ENCODE measurements at regions not wholly inside any gene's neighbourhood (a gene's known extent, or its start where the extent isn't known, plus 50 kb on each side); places are given as distances from the start of the nearest gene placed in this dataset.

DNA sequence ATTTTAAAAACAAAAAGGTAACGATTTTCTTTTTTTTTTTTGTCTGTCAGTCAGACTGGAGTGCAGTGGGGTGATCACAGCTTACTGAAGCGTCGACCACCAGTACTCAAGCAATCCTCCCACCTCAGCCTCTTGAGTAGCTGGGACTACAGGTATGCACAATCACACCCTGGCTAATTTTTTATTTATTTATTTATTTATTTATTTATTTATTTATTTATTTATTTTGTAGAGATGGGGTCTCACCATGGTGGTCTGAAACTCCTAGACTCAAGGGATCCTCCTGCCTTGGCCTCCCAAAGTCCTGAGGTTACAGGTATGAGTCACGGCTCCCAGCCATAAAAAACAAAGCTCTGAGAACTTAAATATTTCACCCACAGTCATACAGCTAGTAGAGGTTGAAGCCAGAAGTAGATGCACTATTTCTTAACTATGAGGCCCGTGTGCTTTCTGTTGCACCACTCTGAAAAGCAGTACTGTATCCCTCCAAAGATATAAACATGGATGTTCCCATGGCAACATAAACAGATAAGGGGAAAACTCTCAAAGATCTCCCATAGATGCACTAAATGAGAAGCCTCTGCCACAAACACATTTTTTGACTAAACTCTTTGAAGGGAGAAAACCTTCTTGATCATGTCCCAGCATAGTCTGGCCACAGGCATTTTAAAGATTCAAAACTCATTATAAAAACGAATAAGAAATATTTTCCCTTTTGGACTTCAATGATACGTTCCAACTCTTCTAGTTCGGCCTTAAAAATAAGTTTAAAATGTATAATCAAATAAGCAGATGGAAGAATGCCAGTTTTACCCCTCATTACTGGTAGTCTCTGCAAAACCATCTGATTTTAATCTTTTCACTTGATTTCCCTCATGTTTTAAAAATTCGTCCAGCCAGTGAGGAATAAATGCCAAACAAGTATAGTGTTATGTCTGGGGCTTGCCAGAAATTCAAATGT is 162.3 kb upstream of the ARHGEF26 start:
- TF ChIP-seq, protein P1, sequence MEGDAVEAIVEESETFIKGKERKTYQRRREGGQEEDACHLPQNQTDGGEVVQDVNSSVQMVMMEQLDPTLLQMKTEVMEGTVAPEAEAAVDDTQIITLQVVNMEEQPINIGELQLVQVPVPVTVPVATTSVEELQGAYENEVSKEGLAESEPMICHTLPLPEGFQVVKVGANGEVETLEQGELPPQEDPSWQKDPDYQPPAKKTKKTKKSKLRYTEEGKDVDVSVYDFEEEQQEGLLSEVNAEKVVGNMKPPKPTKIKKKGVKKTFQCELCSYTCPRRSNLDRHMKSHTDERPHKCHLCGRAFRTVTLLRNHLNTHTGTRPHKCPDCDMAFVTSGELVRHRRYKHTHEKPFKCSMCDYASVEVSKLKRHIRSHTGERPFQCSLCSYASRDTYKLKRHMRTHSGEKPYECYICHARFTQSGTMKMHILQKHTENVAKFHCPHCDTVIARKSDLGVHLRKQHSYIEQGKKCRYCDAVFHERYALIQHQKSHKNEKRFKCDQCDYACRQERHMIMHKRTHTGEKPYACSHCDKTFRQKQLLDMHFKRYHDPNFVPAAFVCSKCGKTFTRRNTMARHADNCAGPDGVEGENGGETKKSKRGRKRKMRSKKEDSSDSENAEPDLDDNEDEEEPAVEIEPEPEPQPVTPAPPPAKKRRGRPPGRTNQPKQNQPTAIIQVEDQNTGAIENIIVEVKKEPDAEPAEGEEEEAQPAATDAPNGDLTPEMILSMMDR (IDR thresholded peaks at IDR 0.05) = no peak
- no peaks in the 10 kb centered on the region for H3K27me3 ChIP-seq (ENCODE audit: control insufficient read depth, insufficient read depth, low read length)
- H2AFZ ChIP-seq = no peak overlapping the region
- H3K9ac ChIP-seq = no peak overlapping the region
- H3K4me1 ChIP-seq = no peaks in the 10 kb centered on the region
- H3K79me2 ChIP-seq = no peaks in the 10 kb centered on the region
- peak overlapping the region; percentile 40 for H3K4me2 ChIP-seq (ENCODE audit: low read length)
- no peaks in the 10 kb centered on the region for H3K36me3 ChIP-seq (ENCODE audit: control insufficient read depth, insufficient read depth, low read length)
- no peak overlapping the region for H3K4me3 ChIP-seq (ENCODE audit: low read depth, low read length)
- no peaks in the 10 kb centered on the region for H3K9me3 ChIP-seq (ENCODE audit: control insufficient read depth, low read length)
- no peak overlapping the region for H3K27ac ChIP-seq

- Histone ChIP-seq H3K9me3 (ENCODE audit: control insufficient read depth, low read length) (no peaks in the 10 kb centered on the region), H3K36me3 (ENCODE audit: control insufficient read depth, insufficient read depth, low read length) (no peaks in the 10 kb centered on the region), H3K4me2 (ENCODE audit: low read length) (no peak overlapping the region), H2AFZ (no peak overlapping the region), H3K27ac (no peak overlapping the region), H3K27me3 (ENCODE audit: control insufficient read depth, insufficient read depth, low read length) (no peaks in the 10 kb centered on the region), H3K4me1 (no peaks in the 10 kb centered on the region), H3K4me3 (ENCODE audit: low read depth, low read length) (no peak overlapping the region), H3K9ac (no peak overlapping the region), H3K79me2 (no peaks in the 10 kb centered on the region)
- TF ChIP-seq, protein P1 (IDR thresholded peaks at IDR 0.05) = no peak
Measured at GRCh38 chr3:153960458-153961074, 160.6 kb upstream of the ARHGEF26 start.

DNA sequence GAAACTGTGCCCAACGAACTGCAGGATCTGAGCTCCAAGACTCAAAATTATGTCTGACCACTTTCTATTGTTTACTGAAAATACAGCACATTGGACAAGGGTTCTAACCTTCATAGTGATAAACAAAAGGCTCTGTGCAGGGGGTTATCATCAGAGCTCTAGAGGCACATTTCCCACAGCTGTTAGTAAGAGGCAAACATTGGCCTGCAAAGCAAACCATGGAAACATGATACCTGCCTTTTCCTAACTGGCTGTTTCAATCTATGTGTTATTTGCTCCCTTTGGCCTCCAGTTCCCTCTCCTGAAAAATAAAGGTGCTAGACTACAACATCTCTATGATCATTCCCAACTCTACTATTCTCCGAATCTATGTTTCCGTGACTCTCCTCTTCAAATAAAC is 159.7 kb upstream of the ARHGEF26 start:
- TF ChIP-seq, protein P1 (IDR thresholded peaks at IDR 0.05) = no peak
- no peaks in the 10 kb centered on the region for H3K36me3 ChIP-seq (ENCODE audit: control insufficient read depth, insufficient read depth, low read length)
- H3K9me3 ChIP-seq (ENCODE audit: control insufficient read depth, low read length) = no peaks in the 10 kb centered on the region
- no peaks in the 10 kb centered on the region for H3K27me3 ChIP-seq (ENCODE audit: control insufficient read depth, insufficient read depth, low read length)
- H3K4me1 ChIP-seq = no peaks in the 10 kb centered on the region
- H3K9ac ChIP-seq = no peak overlapping the region
- H3K4me3 ChIP-seq (ENCODE audit: low read depth, low read length) = no peak overlapping the region
- no peak overlapping the region for H2AFZ ChIP-seq
- H3K4me2 ChIP-seq (ENCODE audit: low read length) = no peak overlapping the region
- no peak overlapping the region for H3K27ac ChIP-seq
- H3K79me2 ChIP-seq = no peaks in the 10 kb centered on the region

DNA sequence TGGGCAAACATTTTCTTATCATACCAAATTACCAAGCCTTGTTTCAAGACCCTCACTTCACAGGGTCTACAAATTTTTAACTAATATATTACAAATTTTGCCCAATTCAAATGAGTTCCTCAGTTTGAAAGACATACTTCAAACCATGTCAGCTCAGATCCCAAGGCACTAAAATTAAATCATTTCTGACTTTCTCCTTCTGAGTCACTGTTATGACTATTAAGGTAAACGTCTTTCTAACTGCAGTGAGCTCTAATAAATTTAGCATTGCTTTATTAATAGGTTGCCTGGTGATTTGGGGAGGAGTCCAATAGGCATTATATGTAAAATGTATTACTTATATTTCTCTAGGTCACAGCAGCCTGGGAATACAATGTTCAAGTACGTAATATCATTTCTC is 158.2 kb upstream of the ARHGEF26 start:
- Histone ChIP-seq H3K9ac (no peak overlapping the region), H3K4me3 (ENCODE audit: low read depth, low read length) (no peak overlapping the region), H3K9me3 (ENCODE audit: control insufficient read depth, low read length) (no peaks in the 10 kb centered on the region), H3K27ac (no peak overlapping the region), H2AFZ (no peak overlapping the region), H3K79me2 (no peaks in the 10 kb centered on the region), H3K4me1 (no peaks in the 10 kb centered on the region), H3K36me3 (ENCODE audit: control insufficient read depth, insufficient read depth, low read length) (no peaks in the 10 kb centered on the region), H3K27me3 (ENCODE audit: control insufficient read depth, insufficient read depth, low read length) (no peaks in the 10 kb centered on the region), H3K4me2 (ENCODE audit: low read length) (no peak overlapping the region)
- TF ChIP-seq, protein P1 (IDR thresholded peaks at IDR 0.05) = no peak

Data from parathyroid adenoma (tissue), 2 donors.